ENCODE measurements at regions not wholly inside any gene's neighbourhood (a gene's known extent, or its start where the extent isn't known, plus 50 kb on each side); places are given as distances from the start of the nearest gene placed in this dataset.

- no peak for TF ChIP-seq CTCF (IDR thresholded peaks at IDR 0.05; ENCODE audit: unreplicated experiment)
- intact Hi-C loops (cut with micrococcal nuclease; ENCODE audit: unreplicated experiment), result no loop called here
- H3K27me3 Mint-ChIP-seq (ENCODE audit: unreplicated experiment), result peaks cover 18% of the 10 kb centered on the region
- CTCF ChIA-PET, result no interaction called here
- peaks cover 8% of the 10 kb centered on the region for H3K9me3 Mint-ChIP-seq (ENCODE audit: low read depth, unreplicated experiment)
- H3K4me3 Mint-ChIP-seq (ENCODE audit: low read depth, unreplicated experiment), result no peak overlapping the region
- H3K4me1 Mint-ChIP-seq (ENCODE audit: low read depth, unreplicated experiment), result no peaks in the 10 kb centered on the region
- BruUV-seq (replicated peaks), result no TSS peak
- H3K36me3 Mint-ChIP-seq (ENCODE audit: insufficient read depth, unreplicated experiment), result no peaks in the 10 kb centered on the region
- H3K27ac Mint-ChIP-seq (ENCODE audit: unreplicated experiment), result no peak overlapping the region
- no peak for DNase-seq
These were observed 82.6 kb upstream of the GLI2 start for GRCh38 chr2:120653046-120653445.

GRCh38 chr2:120653871-120654270 is 81.8 kb upstream of the GLI2 start:
- Mint-ChIP-seq H3K27me3 (ENCODE audit: unreplicated experiment) (peaks cover 26% of the 10 kb centered on the region), H3K27ac (ENCODE audit: unreplicated experiment) (no peak overlapping the region), H3K4me3 (ENCODE audit: low read depth, unreplicated experiment) (no peak overlapping the region), H3K4me1 (ENCODE audit: low read depth, unreplicated experiment) (no peaks in the 10 kb centered on the region), H3K36me3 (ENCODE audit: insufficient read depth, unreplicated experiment) (no peaks in the 10 kb centered on the region), H3K9me3 (ENCODE audit: low read depth, unreplicated experiment) (peaks cover 8% of the 10 kb centered on the region)
- TF ChIP-seq CTCF (IDR thresholded peaks at IDR 0.05; ENCODE audit: unreplicated experiment), result no peak
- intact Hi-C loops (cut with micrococcal nuclease; ENCODE audit: unreplicated experiment), result no loop called here
- no peak for DNase-seq
- CTCF ChIA-PET, result no interaction called here
- no TSS peak for BruUV-seq (replicated peaks)

GRCh38 chr2:120654381-120655134 is 81.1 kb upstream of the GLI2 start:
- CTCF ChIA-PET, result no interaction called here
- Mint-ChIP-seq H3K4me1 (ENCODE audit: low read depth, unreplicated experiment) (no peaks in the 10 kb centered on the region), H3K27ac (ENCODE audit: unreplicated experiment) (no peak overlapping the region), H3K36me3 (ENCODE audit: insufficient read depth, unreplicated experiment) (no peaks in the 10 kb centered on the region), H3K9me3 (ENCODE audit: low read depth, unreplicated experiment) (peaks cover 8% of the 10 kb centered on the region), H3K27me3 (ENCODE audit: unreplicated experiment) (peaks cover 33% of the 10 kb centered on the region), H3K4me3 (ENCODE audit: low read depth, unreplicated experiment) (no peak overlapping the region)
- no peak for TF ChIP-seq CTCF (IDR thresholded peaks at IDR 0.05; ENCODE audit: unreplicated experiment)
- no peak for DNase-seq
- intact Hi-C loops (cut with micrococcal nuclease; ENCODE audit: unreplicated experiment), result no loop called here
- no TSS peak for BruUV-seq (replicated peaks)

GRCh38 chr2:120656273-120656950 is 79.3 kb upstream of the GLI2 start:
- Mint-ChIP-seq H3K4me1 (ENCODE audit: low read depth, unreplicated experiment) (no peaks in the 10 kb centered on the region), H3K27me3 (ENCODE audit: unreplicated experiment) (peaks cover 45% of the 10 kb centered on the region), H3K9me3 (ENCODE audit: low read depth, unreplicated experiment) (no peaks in the 10 kb centered on the region), H3K4me3 (ENCODE audit: low read depth, unreplicated experiment) (no peak overlapping the region), H3K27ac (ENCODE audit: unreplicated experiment) (no peak overlapping the region), H3K36me3 (ENCODE audit: insufficient read depth, unreplicated experiment) (no peaks in the 10 kb centered on the region)
- no peak for DNase-seq
- intact Hi-C loops (cut with micrococcal nuclease; ENCODE audit: unreplicated experiment), result no loop called here
- BruUV-seq (replicated peaks), result no TSS peak
- CTCF ChIA-PET, result no interaction called here
- no peak for TF ChIP-seq CTCF (IDR thresholded peaks at IDR 0.05; ENCODE audit: unreplicated experiment)

All from Calu3 (cell line).